ENCODE measurements at regions not wholly inside any gene's neighbourhood (a gene's known extent, or its start where the extent isn't known, plus 50 kb on each side); places are given as distances from the start of the nearest gene placed in this dataset.

DNA sequence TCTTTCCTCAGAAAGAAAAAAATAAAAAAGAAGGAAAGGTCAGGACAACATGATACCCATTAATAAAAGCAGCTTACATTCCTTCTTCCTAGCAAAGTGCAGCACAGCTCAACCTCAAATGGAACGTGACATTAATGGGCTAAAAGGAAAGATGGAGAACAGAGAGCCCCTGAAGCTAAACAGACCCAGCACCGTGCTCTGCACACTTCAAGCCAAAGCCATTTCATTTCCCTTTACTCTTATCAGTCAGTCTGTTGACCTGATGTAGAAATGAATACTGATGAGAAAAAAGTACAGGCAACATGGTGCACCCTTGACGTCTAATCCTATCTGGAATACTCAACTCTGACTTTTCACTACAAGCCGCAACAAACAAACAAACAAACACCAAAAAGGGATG is 57.7 kb upstream of the EDNRA start:
- Histone ChIP-seq H3K27ac (ENCODE audit: low read length) (no peak overlapping the region), H3K9me3 (ENCODE audit: insufficient read depth, low read length) (no peaks in the 10 kb centered on the region), H3K4me2 (ENCODE audit: low read length) (no peak overlapping the region), H3K4me3 (ENCODE audit: low read length) (no peak overlapping the region), H3K27me3 (ENCODE audit: low read depth, low read length) (no peaks in the 10 kb centered on the region), H3K79me2 (ENCODE audit: low read length) (no peaks in the 10 kb centered on the region), H3K36me3 (replicated peaks; ENCODE audit: low read depth, low read length) (no peaks in the 10 kb centered on the region), H3K4me1 (ENCODE audit: low read length) (peaks cover 3% of the 10 kb centered on the region), H3K9ac (ENCODE audit: low read length) (no peak overlapping the region), H2AFZ (ENCODE audit: low read depth, low read length) (no peak overlapping the region), H4K20me1 (ENCODE audit: insufficient read depth, low read length) (no peaks in the 10 kb centered on the region)
- TF ChIP-seq, protein P1, sequence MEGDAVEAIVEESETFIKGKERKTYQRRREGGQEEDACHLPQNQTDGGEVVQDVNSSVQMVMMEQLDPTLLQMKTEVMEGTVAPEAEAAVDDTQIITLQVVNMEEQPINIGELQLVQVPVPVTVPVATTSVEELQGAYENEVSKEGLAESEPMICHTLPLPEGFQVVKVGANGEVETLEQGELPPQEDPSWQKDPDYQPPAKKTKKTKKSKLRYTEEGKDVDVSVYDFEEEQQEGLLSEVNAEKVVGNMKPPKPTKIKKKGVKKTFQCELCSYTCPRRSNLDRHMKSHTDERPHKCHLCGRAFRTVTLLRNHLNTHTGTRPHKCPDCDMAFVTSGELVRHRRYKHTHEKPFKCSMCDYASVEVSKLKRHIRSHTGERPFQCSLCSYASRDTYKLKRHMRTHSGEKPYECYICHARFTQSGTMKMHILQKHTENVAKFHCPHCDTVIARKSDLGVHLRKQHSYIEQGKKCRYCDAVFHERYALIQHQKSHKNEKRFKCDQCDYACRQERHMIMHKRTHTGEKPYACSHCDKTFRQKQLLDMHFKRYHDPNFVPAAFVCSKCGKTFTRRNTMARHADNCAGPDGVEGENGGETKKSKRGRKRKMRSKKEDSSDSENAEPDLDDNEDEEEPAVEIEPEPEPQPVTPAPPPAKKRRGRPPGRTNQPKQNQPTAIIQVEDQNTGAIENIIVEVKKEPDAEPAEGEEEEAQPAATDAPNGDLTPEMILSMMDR (IDR thresholded peaks at IDR 0.05; ENCODE audit: low read depth, low read length) = no peak

DNA sequence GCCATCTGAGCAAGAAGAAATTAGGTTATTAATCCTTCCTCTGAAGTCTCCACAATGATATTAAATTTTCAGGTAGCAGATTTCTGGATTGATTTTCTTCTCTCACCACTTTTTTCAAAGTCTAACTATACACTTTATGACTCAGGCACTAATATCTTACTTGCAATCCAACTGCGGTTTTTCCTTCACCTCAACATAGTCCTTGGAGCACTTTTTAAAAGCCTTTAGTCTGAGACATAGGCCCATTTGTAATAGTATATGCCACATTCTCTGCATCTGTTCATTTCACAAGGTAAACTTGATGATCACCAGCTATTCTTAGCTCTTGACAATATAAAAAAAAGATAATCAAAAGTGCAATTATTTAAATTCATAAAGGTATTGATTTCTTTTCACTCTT is 55.9 kb upstream of the EDNRA start:
- Histone ChIP-seq H3K9me3 (ENCODE audit: insufficient read depth, low read length) (no peaks in the 10 kb centered on the region), H3K4me3 (ENCODE audit: low read length) (no peak overlapping the region), H3K27me3 (ENCODE audit: low read depth, low read length) (no peaks in the 10 kb centered on the region), H2AFZ (ENCODE audit: low read depth, low read length) (no peak overlapping the region), H3K4me1 (ENCODE audit: low read length) (peaks cover 21% of the 10 kb centered on the region), H3K79me2 (ENCODE audit: low read length) (no peaks in the 10 kb centered on the region), H3K27ac (ENCODE audit: low read length) (no peak overlapping the region), H3K9ac (ENCODE audit: low read length) (no peak overlapping the region), H3K4me2 (ENCODE audit: low read length) (no peak overlapping the region), H3K36me3 (replicated peaks; ENCODE audit: low read depth, low read length) (no peaks in the 10 kb centered on the region), H4K20me1 (ENCODE audit: insufficient read depth, low read length) (no peaks in the 10 kb centered on the region)
- TF ChIP-seq EZH2phosphoT487 (IDR thresholded peaks at IDR 0.05; ENCODE audit: low read depth) = no peak
- TF ChIP-seq, protein P1 (IDR thresholded peaks at IDR 0.05; ENCODE audit: low read depth, low read length) = no peak

DNA sequence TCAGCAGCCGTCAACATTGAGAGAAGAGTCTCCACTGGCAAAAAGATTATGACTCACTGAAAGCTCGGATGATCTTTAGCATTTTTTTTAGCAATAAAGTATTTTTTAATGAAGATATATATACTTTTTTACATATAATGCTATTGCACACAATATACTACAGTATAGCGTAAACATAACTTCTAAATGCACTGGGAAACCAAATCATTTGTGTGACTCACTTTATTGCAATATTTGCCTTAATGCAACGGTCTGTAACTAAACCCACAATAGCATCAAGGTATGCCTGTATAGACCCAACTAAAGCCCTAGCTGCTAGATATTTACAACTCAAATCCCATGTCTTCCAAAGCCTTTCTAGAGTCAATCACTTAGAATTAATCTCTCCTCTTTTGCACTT is 52.3 kb upstream of the EDNRA start:
- Histone ChIP-seq H3K9ac (ENCODE audit: low read length) (no peak overlapping the region), H3K36me3 (replicated peaks; ENCODE audit: low read depth, low read length) (no peaks in the 10 kb centered on the region), H3K79me2 (ENCODE audit: low read length) (no peaks in the 10 kb centered on the region), H3K27me3 (ENCODE audit: low read depth, low read length) (no peaks in the 10 kb centered on the region), H3K4me2 (ENCODE audit: low read length) (peak overlapping the region; percentile 45), H3K4me3 (ENCODE audit: low read length) (peak overlapping the region; percentile 18; the same call in 1 of the 2 replicates), H3K4me1 (ENCODE audit: low read length) (peaks cover 22% of the 10 kb centered on the region), H2AFZ (ENCODE audit: low read depth, low read length) (no peak overlapping the region; the same call in 1 of the 2 replicates), H4K20me1 (ENCODE audit: insufficient read depth, low read length) (no peaks in the 10 kb centered on the region), H3K27ac (ENCODE audit: low read length) (no peak overlapping the region), H3K9me3 (ENCODE audit: insufficient read depth, low read length) (no peaks in the 10 kb centered on the region)
- TF ChIP-seq, protein P1 (IDR thresholded peaks at IDR 0.05; ENCODE audit: low read depth, low read length) = no peak
- TF ChIP-seq EZH2phosphoT487 (IDR thresholded peaks at IDR 0.05; ENCODE audit: low read depth) = no peak

DNA sequence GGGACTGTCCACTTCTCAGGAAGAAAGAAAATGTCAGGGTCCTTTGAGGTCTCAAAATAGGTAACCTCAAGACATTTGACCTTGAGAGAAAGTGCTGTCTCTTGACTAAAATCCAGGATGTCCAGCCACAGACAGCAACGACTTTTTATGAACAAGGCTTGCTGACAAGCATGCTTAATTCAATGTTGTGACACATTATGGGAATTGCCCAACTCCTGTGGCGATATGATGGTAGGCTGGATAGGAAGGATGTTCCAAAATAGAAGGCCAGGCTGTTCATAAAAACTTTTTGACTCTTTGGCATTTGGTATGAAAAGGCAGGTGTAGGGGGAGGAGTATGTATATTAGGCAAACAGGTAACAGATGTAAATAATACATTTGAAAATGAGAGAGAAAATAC is 50.8 kb upstream of the EDNRA start:
- no peaks in the 10 kb centered on the region for H3K27me3 ChIP-seq (ENCODE audit: low read depth, low read length)
- no peak overlapping the region for H2AFZ ChIP-seq (ENCODE audit: low read depth, low read length)
- no peak overlapping the region for H3K9ac ChIP-seq (ENCODE audit: low read length)
- H3K36me3 ChIP-seq (replicated peaks; ENCODE audit: low read depth, low read length) = no peaks in the 10 kb centered on the region
- H3K79me2 ChIP-seq (ENCODE audit: low read length) = no peaks in the 10 kb centered on the region
- 0 out of 2 replicates have a peak overlapping the region, but pooled peaks have one; percentile 45 for H3K4me2 ChIP-seq (ENCODE audit: low read length)
- H3K27ac ChIP-seq (ENCODE audit: low read length) = no peak overlapping the region
- no peaks in the 10 kb centered on the region for H3K9me3 ChIP-seq (ENCODE audit: insufficient read depth, low read length)
- no peaks in the 10 kb centered on the region for H4K20me1 ChIP-seq (ENCODE audit: insufficient read depth, low read length)
- H3K4me1 ChIP-seq (ENCODE audit: low read length) = peaks cover 22% of the 10 kb centered on the region
- TF ChIP-seq EZH2phosphoT487 (IDR thresholded peaks at IDR 0.05; ENCODE audit: low read depth) = no peak
- TF ChIP-seq, protein P1 (IDR thresholded peaks at IDR 0.05; ENCODE audit: low read depth, low read length) = no peak
- no peak overlapping the region for H3K4me3 ChIP-seq (ENCODE audit: low read length)
